Ishikawa (cell line): ENCODE measurements at regions not wholly inside any gene's neighbourhood (a gene's known extent, or its start where the extent isn't known, plus 50 kb on each side); places are given as distances from the start of the nearest gene placed in this dataset.
A peak's percentile ranks its signal among the peaks of the same experiment; 100 is the strongest.

ENCODE experiments used
- EGR1 ChIP-seq: IDR thresholded peaks from 2 replicates; pipeline ENCODE4 v1.6.1; 2012
- EP300 ChIP-seq: IDR thresholded peaks from 2 replicates; pipeline ENCODE4 v1.6.1; 2012; ENCODE audit warnings: borderline replicate concordance
- MAX ChIP-seq: IDR thresholded peaks from 2 replicates; pipeline ENCODE4 v1.6.1; 2012
- TEAD4 ChIP-seq: IDR thresholded peaks from 2 replicates; pipeline ENCODE4 v1.6.1; 2012

GRCh38 chr2:11050565-11050964 is 104.7 kb upstream of the SLC66A3 start:
- no peak for TF ChIP-seq EGR1
- 0 out of 2 replicates have a peak, but pooled peaks have one; percentile 20 for TF ChIP-seq TEAD4
- peak; percentile 45; the same call in 1 of the 2 replicates for TF ChIP-seq EP300
- TF ChIP-seq MAX, result no peak
